ENCODE measurements at regions not wholly inside any gene's neighbourhood (a gene's known extent, or its start where the extent isn't known, plus 50 kb on each side); places are given as distances from the start of the nearest gene placed in this dataset.
A peak's percentile ranks its signal among the peaks of the same experiment; 100 is the strongest.

- no peaks in the 10 kb centered on the region for H3K27me3 ChIP-seq (replicated peaks in 1 of 4; ENCODE audit: control insufficient read depth in 3 of 4, extremely low read depth in 1 of 4, insufficient read depth in 3 of 4, low read length in 3 of 4)
- no peak for TF ChIP-seq TAF1 (IDR thresholded peaks at IDR 0.05; ENCODE audit: low read depth, low read length)
- TF ChIP-seq RAD21 (IDR thresholded peaks at IDR 0.05 in 1 of 2, conservative IDR thresholded peaks at IDR 0.05 in 1 of 2; ENCODE audit: low read depth in 2 of 2, low read length in 2 of 2): 0 out of 4 replicates have a peak, but pooled peaks of 1 of the 2 experiments have one; percentile 3
- no peak for TF ChIP-seq ZNF274 (IDR thresholded peaks at IDR 0.05; ENCODE audit: borderline replicate concordance, extremely low read depth, low read length)
- TF ChIP-seq EZH2 (IDR thresholded peaks at IDR 0.05; ENCODE audit: low read depth, low read length, severe bottlenecking): no peak
- no peak for FAIRE-seq
Measured at GRCh38 chr7:97801108-97801507, 69.2 kb downstream of the TAC1 start.

More at GRCh38 chr7:97801108-97801507, 69.2 kb downstream of the TAC1 start:
- Histone ChIP-seq H4K8ac (ENCODE audit: extremely low read depth, insufficient read depth, low read length) (no peak overlapping the region), H2BK20ac (ENCODE audit: low read length) (no peak overlapping the region), H2BK120ac (replicated peaks; ENCODE audit: low read depth, low read length) (no peak overlapping the region), H3K56ac (replicated peaks; ENCODE audit: insufficient read length, low read depth, low read length) (no peak overlapping the region), H3K9me3 (ENCODE audit: insufficient read depth in 2 of 2, low read depth in 1 of 2, low read length in 1 of 2) (no peaks in the 10 kb centered on the region), H3K18ac (ENCODE audit: extremely low read depth, low read length) (no peak overlapping the region), H2AK5ac (ENCODE audit: low read depth, low read length) (no peak overlapping the region), H3K27ac (ENCODE audit: low read depth, low read length) (no peak overlapping the region), H3K36me3 (ENCODE audit: control insufficient read depth in 2 of 4, insufficient read depth in 4 of 4, low read length in 3 of 4) (no peaks in the 10 kb centered on the region), H2BK15ac (ENCODE audit: low read length) (no peak overlapping the region), H3K4me1 (replicated peaks in 1 of 4; ENCODE audit: control insufficient read depth in 3 of 4, insufficient read depth in 4 of 4, low read length in 3 of 4) (peaks cover 0 to 3% (median 0%) of the 10 kb centered on the region in 4 experiments; a peak in 1 of 7 replicates), H3K9ac (replicated peaks in 1 of 4; ENCODE audit: extremely low read depth in 1 of 4, low read depth in 3 of 4, low read length in 3 of 4) (no peak overlapping the region), H3K4ac (replicated peaks; ENCODE audit: insufficient read length, low read depth, low read length) (no peak overlapping the region), H3K23me2 (ENCODE audit: low read depth, low read length) (no peaks in the 10 kb centered on the region), H3K4me2 (ENCODE audit: insufficient read depth in 1 of 2, low read depth in 2 of 2, low read length in 2 of 2) (no peak overlapping the region), H3K79me1 (ENCODE audit: low read depth, low read length) (no peaks in the 10 kb centered on the region), H4K91ac (replicated peaks; ENCODE audit: insufficient read length, low read length) (no peak overlapping the region), H3K79me2 (ENCODE audit: control insufficient read depth in 1 of 2, insufficient read depth in 2 of 2, low read length in 2 of 2) (no peaks in the 10 kb centered on the region), H3K4me3 (ENCODE audit: extremely low read depth in 1 of 4, insufficient read depth in 2 of 4, low read depth in 3 of 4, low read length in 4 of 4) (no peak overlapping the region), H4K20me1 (replicated peaks in 1 of 2; ENCODE audit: control insufficient read depth in 1 of 2, insufficient read depth in 2 of 2, low read length in 2 of 2) (no peaks in the 10 kb centered on the region), H2AFZ (ENCODE audit: low read length) (0 out of 2 replicates have a peak overlapping the region, but pooled peaks have one; percentile 1), H3K14ac (ENCODE audit: insufficient read length) (no peak overlapping the region), H4K5ac (ENCODE audit: insufficient read length, low read depth, low read length) (no peak overlapping the region), H2BK5ac (ENCODE audit: low read depth, low read length) (no peak overlapping the region), H3K23ac (ENCODE audit: insufficient read length) (no peak overlapping the region), H2BK12ac (ENCODE audit: low read depth, low read length) (no peak overlapping the region)
- CTCF ChIA-PET (ENCODE audit: partially characterized antibody): no interaction called here
- POLR2A ChIA-PET (ENCODE audit: partially characterized antibody): no interaction called here
- no peak for DNase-seq (ENCODE audit: low read depth in 1 of 2, low spot score in 2 of 2)
- 66% methylated on average over 3 of the region's 3 CpGs; no CpG with 5 or more reads in 1 of the 2 experiments for whole genome bisulfite sequencing, 2 experiments (ENCODE audit: extremely low coverage in 1 of 2, insufficient coverage in 1 of 2, insufficient read length in 1 of 2, insufficient replicate concordance in 2 of 2, low coverage in 1 of 2, low lambda C conversion rate in 2 of 2, missing lambda C conversion rate in 1 of 2)
